ENCODE measurements at regions not wholly inside any gene's neighbourhood (a gene's known extent, or its start where the extent isn't known, plus 50 kb on each side); places are given as distances from the start of the nearest gene placed in this dataset.

DNA sequence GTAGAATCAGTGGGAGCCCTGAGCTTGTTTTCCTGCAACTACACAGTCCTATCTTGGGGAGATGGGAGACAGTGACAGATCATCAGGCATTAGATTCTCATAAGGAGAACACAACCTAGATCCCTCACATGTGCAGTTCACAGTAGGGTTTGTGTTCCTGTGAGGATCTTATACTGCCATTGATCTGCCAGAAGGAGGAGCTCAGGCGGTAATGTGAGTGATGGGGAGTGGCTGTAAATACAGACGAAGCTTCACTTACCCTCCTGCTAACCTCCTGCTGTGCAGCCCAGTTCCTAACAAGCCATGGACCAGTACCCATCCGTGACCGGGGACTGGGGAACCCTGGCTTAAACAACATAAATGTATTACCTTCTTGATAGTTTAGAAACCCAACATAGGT lies 1034.1 kb downstream of the BCL11B start:
- DNase-seq (ENCODE audit: extremely low read depth in 1 of 11, low read depth in 9 of 11, low spot score in 4 of 11) = no peak

DNA sequence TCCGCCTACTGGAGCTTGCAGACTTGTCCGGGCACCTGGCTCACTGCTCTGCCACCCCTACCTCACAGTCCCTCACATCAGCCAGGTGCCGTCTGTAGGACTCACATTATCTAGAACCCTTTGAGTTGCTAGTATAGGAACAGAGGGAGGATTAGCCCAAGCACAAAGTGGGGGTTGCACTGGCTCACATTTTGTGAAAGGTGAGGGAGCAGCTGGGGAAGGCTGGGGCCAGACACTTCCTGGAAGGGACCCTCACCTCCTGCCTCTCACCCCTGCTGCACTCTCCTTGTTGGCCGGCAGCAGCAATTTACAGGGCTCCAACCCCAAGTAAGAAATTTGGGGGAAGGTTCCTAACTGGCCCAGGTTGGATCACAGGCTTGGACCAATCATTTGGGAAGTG lies 1031.6 kb downstream of the BCL11B start:
- DNase-seq (ENCODE audit: extremely low read depth in 1 of 11, low read depth in 9 of 11, low spot score in 4 of 11) = no peak

- no peak for DNase-seq (ENCODE audit: extremely low read depth in 1 of 11, low read depth in 9 of 11, low spot score in 4 of 11)
Measured at GRCh38 chr14:98242903-98243302, 1029.1 kb downstream of the BCL11B start.

GRCh38 chr14:98243332-98243731 lies 1028.7 kb downstream of the BCL11B start:
- DNase-seq (ENCODE audit: extremely low read depth in 1 of 11, low read depth in 9 of 11, low spot score in 4 of 11) = no peak

- DNase-seq (ENCODE audit: extremely low read depth in 1 of 11, low read depth in 9 of 11, low spot score in 4 of 11) = no peak
Measured at GRCh38 chr14:98244162-98244948, 1027.6 kb downstream of the BCL11B start.

- DNase-seq (ENCODE audit: extremely low read depth in 1 of 11, low read depth in 9 of 11, low spot score in 4 of 11) = no peak
Measured at GRCh38 chr14:98244966-98245569, 1026.9 kb downstream of the BCL11B start.

DNA sequence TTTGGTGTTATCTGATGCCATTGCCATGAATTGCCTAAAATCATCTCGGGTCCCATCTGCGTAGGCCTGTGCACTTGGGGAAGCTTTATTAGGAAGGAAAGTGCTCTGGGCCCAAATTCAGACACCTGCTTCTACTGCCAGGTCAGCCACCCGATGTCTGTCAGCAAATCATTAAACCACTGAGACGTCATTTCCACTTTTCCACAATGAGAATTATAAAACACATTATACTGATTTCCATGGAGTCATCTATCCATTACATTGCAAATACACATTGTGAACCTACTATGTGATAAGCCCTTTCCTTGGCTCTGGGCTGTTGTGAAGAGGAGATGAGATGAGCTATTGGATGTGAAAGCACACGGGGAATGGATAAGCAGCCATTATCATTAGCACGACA lies 1022.9 kb downstream of the BCL11B start:
- DNase-seq (ENCODE audit: extremely low read depth in 1 of 11, low read depth in 9 of 11, low spot score in 4 of 11) = no peak

- no peak for DNase-seq (ENCODE audit: extremely low read depth in 1 of 11, low read depth in 9 of 11, low spot score in 4 of 11)
Measured at GRCh38 chr14:98249476-98249875, 1022.5 kb downstream of the BCL11B start.

- no peak for DNase-seq (ENCODE audit: extremely low read depth in 1 of 11, low read depth in 9 of 11, low spot score in 4 of 11)
Measured at GRCh38 chr14:98252820-98253219, 1019.2 kb downstream of the BCL11B start.

- DNase-seq (ENCODE audit: extremely low read depth in 1 of 11, low read depth in 9 of 11, low spot score in 4 of 11) = peak in 4 of 11 donors; percentile 4 to 26 (median 18)
Measured at GRCh38 chr14:98259881-98260280, 1012.1 kb downstream of the BCL11B start.

- DNase-seq (ENCODE audit: extremely low read depth in 1 of 11, low read depth in 9 of 11, low spot score in 4 of 11) = no peak
Measured at GRCh38 chr14:98262566-98262965, 1009.4 kb downstream of the BCL11B start.

DNA sequence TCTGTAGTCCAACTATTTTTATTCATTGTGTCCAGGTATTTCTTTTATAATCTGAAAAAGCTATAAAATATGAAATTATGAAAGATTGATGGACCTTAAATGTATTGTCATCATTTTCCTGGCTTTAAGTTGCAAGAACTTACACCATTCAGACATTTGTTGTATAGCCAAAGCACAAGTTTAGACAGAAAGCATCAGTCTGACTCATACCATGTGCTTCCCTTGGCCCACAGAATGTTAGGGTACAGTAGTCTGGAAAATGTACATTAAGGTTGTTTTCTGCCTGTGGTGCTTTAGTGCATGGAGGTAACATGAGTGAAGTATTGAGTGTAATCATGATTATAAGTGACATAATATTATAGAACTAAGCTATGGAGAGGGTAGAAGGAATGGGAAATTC lies 1002.5 kb downstream of the BCL11B start:
- no peak for DNase-seq (ENCODE audit: extremely low read depth in 1 of 11, low read depth in 9 of 11, low spot score in 4 of 11)

DNA sequence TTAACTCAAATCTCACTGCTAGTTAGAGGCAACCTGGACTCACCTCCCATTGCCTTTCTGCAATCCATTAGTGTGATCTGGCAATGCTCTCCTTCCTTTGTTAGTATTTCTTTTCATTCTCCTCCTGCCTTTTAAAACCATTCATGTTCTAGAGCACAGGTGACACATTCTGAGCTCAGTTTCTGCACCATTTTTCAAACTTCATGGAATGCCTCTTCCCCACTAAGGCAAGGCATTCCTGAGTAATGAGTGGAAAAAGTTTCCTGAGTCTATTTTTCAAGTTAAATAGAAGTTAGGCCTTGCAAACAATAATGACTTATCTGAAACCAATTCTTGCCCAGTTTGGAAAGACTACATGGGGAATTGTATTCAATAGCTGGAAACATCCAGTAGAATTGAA lies 1001.8 kb downstream of the BCL11B start:
- DNase-seq (ENCODE audit: extremely low read depth in 1 of 11, low read depth in 9 of 11, low spot score in 4 of 11) = no peak

DNA sequence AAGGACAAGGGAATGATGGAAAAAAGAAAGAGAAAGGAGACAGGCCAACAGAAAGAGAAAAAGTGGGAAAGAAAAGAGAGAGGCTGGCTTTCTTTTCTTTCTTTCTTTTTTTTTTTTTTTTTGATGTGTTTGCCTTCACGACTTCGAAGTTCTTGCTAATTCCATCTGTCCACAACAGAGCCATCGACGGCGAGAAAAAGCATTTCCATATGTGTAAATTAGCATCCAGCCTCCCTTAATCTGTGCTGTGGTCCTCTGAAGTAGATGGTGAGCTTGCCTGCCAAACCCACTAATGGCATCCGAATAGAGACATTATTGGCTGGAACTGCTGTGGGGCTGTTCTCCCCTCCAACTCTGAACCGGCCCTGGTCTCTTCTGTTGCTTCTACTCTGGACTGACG lies 997.4 kb downstream of the BCL11B start:
- DNase-seq (ENCODE audit: extremely low read depth in 1 of 11, low read depth in 9 of 11, low spot score in 4 of 11) = no peak

- peak in 1 of 11 donors; percentile 28 for DNase-seq (ENCODE audit: extremely low read depth in 1 of 11, low read depth in 9 of 11, low spot score in 4 of 11)
Measured at GRCh38 chr14:98278800-98279199, 993.2 kb downstream of the BCL11B start.

DNA sequence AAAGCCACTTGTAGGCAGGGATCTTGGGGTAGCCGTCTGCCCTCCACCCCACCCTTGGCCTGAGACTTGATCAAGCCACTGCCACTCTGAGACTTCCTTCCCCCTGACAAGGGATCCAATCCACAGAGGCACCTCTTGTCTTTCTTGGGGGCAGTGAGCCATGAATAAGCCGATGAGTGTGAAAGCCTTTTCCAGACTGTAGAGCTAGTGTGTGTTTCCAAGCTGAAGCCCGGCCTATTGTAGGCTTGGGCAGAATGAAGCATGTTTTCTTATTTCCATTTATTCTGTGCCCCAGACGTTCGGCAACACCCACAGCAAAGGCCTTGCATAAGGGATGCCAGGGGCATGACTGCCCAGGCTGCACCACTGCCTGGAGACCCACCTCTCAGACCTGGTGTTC lies 991.6 kb downstream of the BCL11B start:
- no peak for DNase-seq (ENCODE audit: extremely low read depth in 1 of 11, low read depth in 9 of 11, low spot score in 4 of 11)

DNA sequence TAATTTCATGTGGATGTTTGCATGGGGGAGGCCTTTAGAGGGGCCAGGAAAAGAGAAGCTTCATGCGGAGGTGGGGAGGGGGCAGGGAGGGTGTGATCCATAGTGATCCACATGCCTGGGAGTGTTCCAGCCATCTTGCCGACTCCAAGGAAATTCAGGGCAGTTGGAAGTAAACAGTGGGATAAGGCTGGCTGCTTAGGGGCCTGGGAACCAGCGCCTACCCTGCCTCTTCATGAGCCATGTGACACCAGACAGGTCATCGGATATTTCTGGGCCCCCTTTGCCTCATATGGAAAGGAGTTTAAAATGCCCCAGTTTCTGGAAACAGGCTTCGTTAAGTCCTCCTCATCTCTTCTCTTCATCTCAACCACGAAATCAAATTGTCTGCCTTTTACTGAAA lies 983.2 kb downstream of the BCL11B start:
- no peak for DNase-seq (ENCODE audit: extremely low read depth in 1 of 11, low read depth in 9 of 11, low spot score in 4 of 11)

DNA sequence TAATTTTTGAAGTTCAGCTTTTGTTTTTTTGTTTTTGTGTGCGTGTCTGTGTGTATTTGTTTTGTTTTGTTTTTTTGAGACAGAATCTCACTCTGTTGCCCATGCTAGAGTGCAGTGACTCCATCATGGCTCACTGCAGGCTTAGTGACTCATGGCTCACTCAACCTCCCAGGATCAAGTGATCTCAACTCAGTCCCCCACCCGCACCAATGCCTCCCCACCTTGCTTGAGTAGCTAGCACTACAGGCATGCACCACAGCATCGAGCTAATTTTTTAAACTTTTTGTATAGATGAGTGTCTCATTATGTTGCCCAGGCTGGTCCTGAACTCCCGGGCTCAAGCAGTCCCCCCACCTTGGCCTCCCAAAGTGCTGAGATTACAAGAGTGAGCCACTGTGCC lies 981.4 kb downstream of the BCL11B start:
- DNase-seq (ENCODE audit: extremely low read depth in 1 of 11, low read depth in 9 of 11, low spot score in 4 of 11) = no peak

DNA sequence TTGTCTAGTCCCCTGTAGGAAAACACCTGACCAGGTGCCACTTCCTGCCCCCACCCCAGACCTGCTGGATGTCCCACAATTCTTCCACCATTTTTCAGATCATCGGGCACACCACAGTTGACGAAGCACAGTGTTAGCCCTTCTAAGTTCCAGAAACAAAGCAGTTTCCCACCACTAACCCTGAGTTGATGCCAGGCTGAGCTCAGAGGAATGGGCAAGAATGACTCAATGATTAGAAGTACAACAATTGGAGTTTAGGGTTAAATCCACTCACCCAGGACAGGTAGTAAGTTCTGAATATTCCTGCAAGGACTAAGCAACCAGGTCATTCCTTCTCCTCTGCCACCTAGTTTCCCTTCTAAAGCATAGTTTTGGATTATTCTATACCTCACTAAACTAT lies 979.8 kb downstream of the BCL11B start:
- DNase-seq (ENCODE audit: extremely low read depth in 1 of 11, low read depth in 9 of 11, low spot score in 4 of 11) = no peak

- DNase-seq (ENCODE audit: extremely low read depth in 1 of 11, low read depth in 9 of 11, low spot score in 4 of 11) = no peak
Measured at GRCh38 chr14:98293576-98293975, 978.4 kb downstream of the BCL11B start.

DNA sequence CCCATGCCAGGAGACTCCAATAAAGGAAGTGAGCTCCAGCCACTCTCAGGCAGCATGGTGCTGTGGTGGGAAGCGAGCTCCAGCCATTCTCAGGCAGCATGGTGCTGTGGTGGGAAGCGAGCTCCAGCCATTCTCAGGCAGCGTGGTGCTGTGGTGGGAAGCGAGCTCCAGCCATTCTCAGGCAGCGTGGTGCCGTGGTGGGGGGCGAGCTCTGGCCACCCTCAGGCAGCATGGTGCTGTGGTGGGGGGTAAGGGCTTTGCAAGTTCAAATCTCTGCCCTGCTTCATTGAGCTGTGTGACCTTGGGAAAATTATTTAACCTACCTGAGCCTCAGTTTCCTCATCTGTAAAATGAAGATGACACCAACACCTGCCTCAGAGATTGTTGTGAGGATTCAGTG lies 975.1 kb downstream of the BCL11B start:
- no peak for DNase-seq (ENCODE audit: extremely low read depth in 1 of 11, low read depth in 9 of 11, low spot score in 4 of 11)
